ENCODE measurements at regions not wholly inside any gene's neighbourhood (a gene's known extent, or its start where the extent isn't known, plus 50 kb on each side); places are given as distances from the start of the nearest gene placed in this dataset.

DNA sequence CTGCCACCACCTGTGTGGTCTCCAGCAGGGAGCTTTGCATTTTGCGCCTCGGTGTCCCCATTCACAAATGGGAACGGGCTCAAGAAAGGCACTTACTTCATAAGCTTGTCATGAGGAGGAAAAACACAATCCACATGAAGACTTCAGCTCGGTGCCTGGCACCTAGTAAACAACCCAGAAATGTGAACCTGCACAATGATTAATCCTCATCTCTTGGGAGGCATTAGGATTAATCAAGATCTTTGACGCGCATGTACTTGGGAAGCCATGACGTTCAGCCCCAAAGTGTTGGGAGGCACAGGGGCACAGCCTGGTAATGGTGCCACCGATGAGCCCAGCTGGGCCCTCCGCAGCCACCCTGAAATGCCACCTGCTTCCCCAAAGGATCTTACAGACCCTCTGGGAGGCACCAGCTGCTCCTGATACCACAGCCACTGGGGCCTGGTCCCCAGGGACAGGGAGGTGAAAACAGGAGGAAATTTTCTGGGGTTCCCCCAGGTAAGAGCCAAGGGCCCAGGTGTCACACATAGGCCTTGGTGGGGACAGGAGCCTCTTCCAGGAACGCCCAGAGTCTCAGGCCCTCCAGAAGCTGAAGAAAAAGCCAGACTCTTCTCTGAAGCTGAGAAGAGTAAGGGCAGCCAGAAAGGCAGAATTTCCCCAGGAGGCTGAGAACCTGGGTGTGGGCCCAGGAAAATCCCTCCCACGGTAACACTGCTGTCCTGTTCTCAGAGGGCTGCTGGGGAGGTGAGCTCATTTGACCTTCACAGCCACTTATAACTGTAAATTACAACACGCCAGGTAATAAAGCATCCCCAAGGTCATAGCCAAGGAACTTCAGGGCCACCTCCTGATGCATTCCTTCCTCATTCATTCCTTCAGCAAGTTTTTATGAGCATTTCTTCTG, 507.5 kb downstream of the SHQ1 start:
- TF ChIP-seq TBP (IDR thresholded peaks at IDR 0.05; ENCODE audit: low read depth, low read length) = no peak
- no peak for TF ChIP-seq EZH2 (IDR thresholded peaks at IDR 0.05; ENCODE audit: low read depth, low read length, severe bottlenecking)
- no peak for TF ChIP-seq ZNF274 (IDR thresholded peaks at IDR 0.05; ENCODE audit: borderline replicate concordance, extremely low read depth, low read length)
- no peak for TF ChIP-seq CHD1 (IDR thresholded peaks at IDR 0.05; ENCODE audit: low read depth, low read length)
- TF ChIP-seq, protein P1, sequence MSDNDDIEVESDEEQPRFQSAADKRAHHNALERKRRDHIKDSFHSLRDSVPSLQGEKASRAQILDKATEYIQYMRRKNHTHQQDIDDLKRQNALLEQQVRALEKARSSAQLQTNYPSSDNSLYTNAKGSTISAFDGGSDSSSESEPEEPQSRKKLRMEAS (IDR thresholded peaks at IDR 0.05) = no peak
- TF ChIP-seq, protein P2, sequence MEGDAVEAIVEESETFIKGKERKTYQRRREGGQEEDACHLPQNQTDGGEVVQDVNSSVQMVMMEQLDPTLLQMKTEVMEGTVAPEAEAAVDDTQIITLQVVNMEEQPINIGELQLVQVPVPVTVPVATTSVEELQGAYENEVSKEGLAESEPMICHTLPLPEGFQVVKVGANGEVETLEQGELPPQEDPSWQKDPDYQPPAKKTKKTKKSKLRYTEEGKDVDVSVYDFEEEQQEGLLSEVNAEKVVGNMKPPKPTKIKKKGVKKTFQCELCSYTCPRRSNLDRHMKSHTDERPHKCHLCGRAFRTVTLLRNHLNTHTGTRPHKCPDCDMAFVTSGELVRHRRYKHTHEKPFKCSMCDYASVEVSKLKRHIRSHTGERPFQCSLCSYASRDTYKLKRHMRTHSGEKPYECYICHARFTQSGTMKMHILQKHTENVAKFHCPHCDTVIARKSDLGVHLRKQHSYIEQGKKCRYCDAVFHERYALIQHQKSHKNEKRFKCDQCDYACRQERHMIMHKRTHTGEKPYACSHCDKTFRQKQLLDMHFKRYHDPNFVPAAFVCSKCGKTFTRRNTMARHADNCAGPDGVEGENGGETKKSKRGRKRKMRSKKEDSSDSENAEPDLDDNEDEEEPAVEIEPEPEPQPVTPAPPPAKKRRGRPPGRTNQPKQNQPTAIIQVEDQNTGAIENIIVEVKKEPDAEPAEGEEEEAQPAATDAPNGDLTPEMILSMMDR (IDR thresholded peaks at IDR 0.05; ENCODE audit: control extremely low read depth in 1 of 3, insufficient read depth in 1 of 3, low read depth in 1 of 3, low read length in 3 of 3) = no peak
- TF ChIP-seq NRF1 (IDR thresholded peaks at IDR 0.05; ENCODE audit: low read depth, low read length) = no peak
- TF ChIP-seq POLR2AphosphoS5 (IDR thresholded peaks at IDR 0.05; ENCODE audit: low read depth, low read length) = no peak
- TF ChIP-seq, protein P3, sequence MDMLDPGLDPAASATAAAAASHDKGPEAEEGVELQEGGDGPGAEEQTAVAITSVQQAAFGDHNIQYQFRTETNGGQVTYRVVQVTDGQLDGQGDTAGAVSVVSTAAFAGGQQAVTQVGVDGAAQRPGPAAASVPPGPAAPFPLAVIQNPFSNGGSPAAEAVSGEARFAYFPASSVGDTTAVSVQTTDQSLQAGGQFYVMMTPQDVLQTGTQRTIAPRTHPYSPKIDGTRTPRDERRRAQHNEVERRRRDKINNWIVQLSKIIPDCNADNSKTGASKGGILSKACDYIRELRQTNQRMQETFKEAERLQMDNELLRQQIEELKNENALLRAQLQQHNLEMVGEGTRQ (IDR thresholded peaks at IDR 0.05; ENCODE audit: low read length) = no peak
- no peak for TF ChIP-seq CBX5 (IDR thresholded peaks at IDR 0.05; ENCODE audit: low read depth, low read length)
- no peak for TF ChIP-seq SP2 (IDR thresholded peaks at IDR 0.05; ENCODE audit: low read length)

Measured in H1 (cell line).